Tibial artery (tissue), 4 donors: ENCODE measurements at regions not wholly inside any gene's neighbourhood (a gene's known extent, or its start where the extent isn't known, plus 50 kb on each side); places are given as distances from the start of the nearest gene placed in this dataset.

ENCODE experiments used
- DNase-seq, 2 donors: peaks; one replicate each; pipeline ENCODE4 v3.0.0-alpha.2; 2019
- H3K27ac ChIP-seq, 2 donors: fragments of 200-600 bp; sonication (generic) in 1 of 2; 1 replicate in 1 of 2; 2 replicates in 1 of 2; pipeline ENCODE4 v1.5.1; 2018 to 2019; ENCODE audit warnings: mild to moderate bottlenecking in 1 of 2
- H3K27me3 ChIP-seq, 2 donors: fragments of 200-600 bp; sonication (generic) in 1 of 2; one replicate each; pipeline versions ENCODE4 v1.5.1 to v1.6.0; 2016 to 2019
- H3K36me3 ChIP-seq, 3 donors: fragments of 200-600 bp; sonication (generic) in 2 of 3; one replicate each; pipeline ENCODE4 v1.5.1; 2016 to 2019; ENCODE audit warnings: mild to moderate bottlenecking in 2 of 3
- H3K4me1 ChIP-seq, 4 donors: fragments of 200-600 bp; sonication (generic) in 2 of 4; 1 replicate in 3 of 4; 2 replicates in 1 of 4; pipeline ENCODE4 v1.5.1; 2016 to 2019
- H3K4me3 ChIP-seq, 2 donors: fragments of 200-600 bp; sonication (generic) in 1 of 2; 1 replicate in 1 of 2; 2 replicates in 1 of 2; pipeline ENCODE4 v1.5.1; 2018 to 2019; ENCODE audit warnings: mild to moderate bottlenecking in 2 of 2
- H3K9me3 ChIP-seq, 3 donors: fragments of 200-600 bp; sonication (generic) in 1 of 3; one replicate each; pipeline ENCODE4 v1.5.1; 2016 to 2019
- intact Hi-C: fragments of 100-400 bp; cut with DNase I; formaldehyde crosslinking; loops from one replicate; pipeline ENCODE4 v1.15.0; 2023; ENCODE audit warnings: low total_unique reads
- TF ChIP-seq, protein P1 (sequence below), 2 experiments: fragments of 200-600 bp in 1 of 2; fragments of 450-650 bp in 1 of 2; IDR thresholded peaks; one replicate each; pipeline ENCODE4 v1.5.1; 2017 to 2019; ENCODE audit warnings: antibody characterized with exemption in 2 of 2, mild to moderate bottlenecking in 1 of 2, moderate library complexity in 1 of 2

DNA sequence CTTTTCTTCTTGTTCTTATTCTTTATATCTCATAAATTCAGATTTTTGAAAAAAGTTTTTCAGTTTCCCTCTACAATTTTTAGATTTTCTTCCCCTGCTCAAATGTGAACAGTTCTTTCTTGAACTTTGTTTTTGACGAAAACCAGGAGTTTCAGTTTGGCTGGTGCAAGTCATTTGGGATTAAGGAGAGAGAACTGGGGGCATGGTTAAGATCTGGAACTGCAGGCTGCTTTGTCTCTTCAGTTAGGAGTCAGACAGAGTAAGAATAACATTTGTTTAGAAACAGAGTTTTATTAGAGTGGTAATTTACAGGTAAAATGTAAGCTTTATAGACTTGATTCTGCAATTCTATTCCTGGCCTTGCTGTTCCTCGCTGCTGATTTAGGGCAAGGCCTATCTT lies 310.5 kb upstream of the C2CD4B start:
- intact Hi-C loops, result no loop called here
- Histone ChIP-seq H3K27me3 (no peaks in the 10 kb centered on the region), H3K9me3 (no peaks in the 10 kb centered on the region), H3K36me3 (no peaks in the 10 kb centered on the region), H3K4me1 (peaks cover 0 to 60% (median 42%) of the 10 kb centered on the region in 4 donors), H3K27ac (peak overlapping the region; percentile 81 to 82), H3K4me3 (no peak overlapping the region)
- no peak for DNase-seq
- TF ChIP-seq, protein P1, sequence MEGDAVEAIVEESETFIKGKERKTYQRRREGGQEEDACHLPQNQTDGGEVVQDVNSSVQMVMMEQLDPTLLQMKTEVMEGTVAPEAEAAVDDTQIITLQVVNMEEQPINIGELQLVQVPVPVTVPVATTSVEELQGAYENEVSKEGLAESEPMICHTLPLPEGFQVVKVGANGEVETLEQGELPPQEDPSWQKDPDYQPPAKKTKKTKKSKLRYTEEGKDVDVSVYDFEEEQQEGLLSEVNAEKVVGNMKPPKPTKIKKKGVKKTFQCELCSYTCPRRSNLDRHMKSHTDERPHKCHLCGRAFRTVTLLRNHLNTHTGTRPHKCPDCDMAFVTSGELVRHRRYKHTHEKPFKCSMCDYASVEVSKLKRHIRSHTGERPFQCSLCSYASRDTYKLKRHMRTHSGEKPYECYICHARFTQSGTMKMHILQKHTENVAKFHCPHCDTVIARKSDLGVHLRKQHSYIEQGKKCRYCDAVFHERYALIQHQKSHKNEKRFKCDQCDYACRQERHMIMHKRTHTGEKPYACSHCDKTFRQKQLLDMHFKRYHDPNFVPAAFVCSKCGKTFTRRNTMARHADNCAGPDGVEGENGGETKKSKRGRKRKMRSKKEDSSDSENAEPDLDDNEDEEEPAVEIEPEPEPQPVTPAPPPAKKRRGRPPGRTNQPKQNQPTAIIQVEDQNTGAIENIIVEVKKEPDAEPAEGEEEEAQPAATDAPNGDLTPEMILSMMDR (IDR thresholded peaks at IDR 0.05), result no peak

DNA sequence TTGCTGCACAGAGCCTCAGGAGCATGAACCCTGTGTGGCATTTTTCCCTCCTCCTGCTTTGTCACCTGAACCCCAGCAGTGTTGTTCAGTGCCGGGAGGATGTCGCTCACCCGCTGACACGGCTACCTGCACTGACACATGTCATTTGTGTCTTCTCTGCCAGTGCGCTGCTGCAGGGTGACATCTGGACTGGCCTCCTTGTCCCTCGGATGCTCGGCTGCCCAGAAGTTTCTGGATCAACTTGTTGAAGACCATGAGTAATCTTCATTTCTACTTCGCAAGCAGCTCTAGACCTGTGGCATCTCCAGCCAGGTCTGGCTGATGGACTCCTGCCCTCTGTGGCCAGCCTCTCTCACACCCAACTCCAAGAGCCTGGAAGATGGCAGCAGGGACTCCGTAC lies 311.1 kb upstream of the C2CD4B start:
- no peaks in the 10 kb centered on the region for H3K36me3 ChIP-seq
- H3K27me3 ChIP-seq, result no peaks in the 10 kb centered on the region
- peak overlapping the region; percentile 81 to 82 for H3K27ac ChIP-seq
- peak in 1 of 2 donors; percentile 47 for DNase-seq
- H3K4me3 ChIP-seq, result no peak overlapping the region
- intact Hi-C loops, result no loop called here
- H3K4me1 ChIP-seq, result peaks cover 0 to 55% (median 39%) of the 10 kb centered on the region in 4 donors
- TF ChIP-seq, protein P1 (IDR thresholded peaks at IDR 0.05), result no peak
- H3K9me3 ChIP-seq, result no peaks in the 10 kb centered on the region

DNA sequence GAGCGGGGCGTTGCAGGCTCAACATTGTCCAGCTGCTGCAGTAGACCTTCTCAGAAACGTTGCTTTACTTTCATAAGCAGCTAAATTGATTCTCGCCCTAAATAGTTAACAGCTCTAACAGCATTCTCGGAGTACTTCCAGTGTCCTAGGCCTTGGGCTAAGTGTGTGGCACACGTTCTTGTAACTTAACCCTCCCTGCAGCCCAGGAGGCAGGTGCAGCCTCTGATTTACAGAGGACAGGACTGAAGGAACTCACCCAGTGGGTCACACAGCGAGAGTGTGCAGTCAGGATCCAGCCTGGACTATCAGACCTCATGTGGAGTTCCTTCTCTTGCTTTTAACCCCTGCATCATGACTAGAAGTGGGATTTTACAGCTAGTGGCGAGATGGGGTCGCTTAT lies 312.8 kb upstream of the C2CD4B start:
- TF ChIP-seq, protein P1 (IDR thresholded peaks at IDR 0.05), result no peak
- no peaks in the 10 kb centered on the region for H3K36me3 ChIP-seq
- no peak overlapping the region for H3K27ac ChIP-seq
- H3K9me3 ChIP-seq, result no peaks in the 10 kb centered on the region
- intact Hi-C loops, result no loop called here
- H3K27me3 ChIP-seq, result no peaks in the 10 kb centered on the region
- H3K4me1 ChIP-seq, result peaks cover 0 to 37% (median 31%) of the 10 kb centered on the region in 4 donors
- DNase-seq, result no peak
- no peak overlapping the region for H3K4me3 ChIP-seq

DNA sequence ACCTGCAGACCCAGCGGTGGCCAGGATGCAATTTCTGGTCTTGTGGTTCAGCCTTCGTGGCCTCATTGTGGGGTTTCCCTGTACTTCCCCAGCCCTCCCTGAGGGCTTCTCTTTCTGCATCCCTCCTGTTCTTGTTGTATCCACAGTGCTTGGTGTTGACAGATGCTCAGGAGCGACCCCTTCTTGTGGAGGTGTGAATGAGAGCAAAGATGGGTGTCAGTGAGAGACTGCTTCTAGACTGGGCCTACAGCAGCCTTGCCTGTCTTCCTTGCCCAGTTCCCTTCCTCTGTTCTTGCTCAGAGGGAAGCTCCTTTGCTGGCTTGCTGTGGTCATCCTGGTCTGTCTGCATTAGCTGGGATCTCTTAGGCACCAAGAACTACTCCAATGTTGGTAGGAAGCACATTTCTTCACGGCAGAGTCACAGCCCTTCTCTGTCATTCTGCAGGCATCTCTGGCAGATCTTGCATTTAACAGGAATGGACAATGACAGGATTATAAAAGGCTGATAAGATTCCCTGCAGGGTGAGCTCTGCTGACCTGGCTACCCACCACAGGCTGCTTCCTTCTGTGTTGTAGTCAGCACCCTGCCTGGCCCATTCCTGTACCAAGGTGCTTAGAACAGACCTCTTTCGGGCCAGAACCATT lies 317.8 kb upstream of the C2CD4B start:
- H3K27me3 ChIP-seq, result no peaks in the 10 kb centered on the region
- H3K27ac ChIP-seq, result no peak overlapping the region
- H3K36me3 ChIP-seq, result no peaks in the 10 kb centered on the region
- no peak overlapping the region for H3K4me3 ChIP-seq
- no peak for DNase-seq
- H3K9me3 ChIP-seq, result no peaks in the 10 kb centered on the region
- intact Hi-C loops, result no loop called here
- TF ChIP-seq, protein P1 (IDR thresholded peaks at IDR 0.05), result no peak
- peaks cover 0 to 10% (median 0%) of the 10 kb centered on the region in 4 donors for H3K4me1 ChIP-seq

DNA sequence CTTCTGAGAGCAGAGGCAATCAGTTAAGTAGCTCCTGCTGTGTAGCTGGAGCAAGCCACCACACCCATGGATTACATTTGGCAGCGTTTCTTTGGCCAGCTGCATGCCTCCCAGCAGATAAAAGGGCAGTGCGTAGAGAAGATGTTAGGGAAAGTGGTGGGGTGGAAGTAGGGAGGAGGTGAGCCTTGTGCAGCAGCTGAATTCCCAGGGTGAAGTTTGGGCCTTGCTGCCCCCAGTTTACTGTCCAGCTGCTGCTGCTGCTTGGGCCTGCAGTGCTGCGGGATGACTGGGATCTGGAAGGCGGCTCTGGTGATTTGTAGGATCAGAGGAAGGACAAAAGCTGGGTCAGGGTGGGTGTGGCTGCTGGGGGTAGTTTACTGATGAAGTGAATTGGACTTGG lies 318.7 kb upstream of the C2CD4B start:
- no peaks in the 10 kb centered on the region for H3K36me3 ChIP-seq
- TF ChIP-seq, protein P1 (IDR thresholded peaks at IDR 0.05), result no peak
- intact Hi-C loops, result no loop called here
- no peak for DNase-seq
- H3K27ac ChIP-seq, result no peak overlapping the region
- no peaks in the 10 kb centered on the region for H3K27me3 ChIP-seq
- H3K4me1 ChIP-seq, result peaks cover 0 to 18% (median 0%) of the 10 kb centered on the region in 4 donors
- H3K9me3 ChIP-seq, result no peaks in the 10 kb centered on the region
- no peak overlapping the region for H3K4me3 ChIP-seq
